ENCODE measurements at regions not wholly inside any gene's neighbourhood (a gene's known extent, or its start where the extent isn't known, plus 50 kb on each side); places are given as distances from the start of the nearest gene placed in this dataset.

- H3K36me3 Mint-ChIP-seq (ENCODE audit: low read depth): peaks cover 4% of the 10 kb centered on the region
- DNase-seq (ENCODE audit: low read depth, low spot score): no peak
- H3K4me3 Mint-ChIP-seq: no peak overlapping the region
- peaks cover 13% of the 10 kb centered on the region for H3K9me3 Mint-ChIP-seq
- peaks cover 12% of the 10 kb centered on the region for H3K4me1 Mint-ChIP-seq
- no peaks in the 10 kb centered on the region for H3K27me3 Mint-ChIP-seq (ENCODE audit: low read depth)
- TF ChIP-seq, protein P1, sequence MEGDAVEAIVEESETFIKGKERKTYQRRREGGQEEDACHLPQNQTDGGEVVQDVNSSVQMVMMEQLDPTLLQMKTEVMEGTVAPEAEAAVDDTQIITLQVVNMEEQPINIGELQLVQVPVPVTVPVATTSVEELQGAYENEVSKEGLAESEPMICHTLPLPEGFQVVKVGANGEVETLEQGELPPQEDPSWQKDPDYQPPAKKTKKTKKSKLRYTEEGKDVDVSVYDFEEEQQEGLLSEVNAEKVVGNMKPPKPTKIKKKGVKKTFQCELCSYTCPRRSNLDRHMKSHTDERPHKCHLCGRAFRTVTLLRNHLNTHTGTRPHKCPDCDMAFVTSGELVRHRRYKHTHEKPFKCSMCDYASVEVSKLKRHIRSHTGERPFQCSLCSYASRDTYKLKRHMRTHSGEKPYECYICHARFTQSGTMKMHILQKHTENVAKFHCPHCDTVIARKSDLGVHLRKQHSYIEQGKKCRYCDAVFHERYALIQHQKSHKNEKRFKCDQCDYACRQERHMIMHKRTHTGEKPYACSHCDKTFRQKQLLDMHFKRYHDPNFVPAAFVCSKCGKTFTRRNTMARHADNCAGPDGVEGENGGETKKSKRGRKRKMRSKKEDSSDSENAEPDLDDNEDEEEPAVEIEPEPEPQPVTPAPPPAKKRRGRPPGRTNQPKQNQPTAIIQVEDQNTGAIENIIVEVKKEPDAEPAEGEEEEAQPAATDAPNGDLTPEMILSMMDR (conservative IDR thresholded peaks at IDR 0.05): no peak
- H3K27ac Mint-ChIP-seq (ENCODE audit: unreplicated experiment): no peak overlapping the region
These were observed 346.1 kb downstream of the RND3 start for GRCh38 chr2:150141226-150142001.

GRCh38 chr2:150140777-150141176 is 346.7 kb downstream of the RND3 start:
- no peaks in the 10 kb centered on the region for H3K36me3 Mint-ChIP-seq (ENCODE audit: low read depth)
- TF ChIP-seq, protein P1 (conservative IDR thresholded peaks at IDR 0.05): no peak
- H3K27ac Mint-ChIP-seq (ENCODE audit: unreplicated experiment): no peak overlapping the region
- peaks cover 7% of the 10 kb centered on the region for H3K9me3 Mint-ChIP-seq
- H3K4me1 Mint-ChIP-seq: peaks cover 12% of the 10 kb centered on the region
- H3K27me3 Mint-ChIP-seq (ENCODE audit: low read depth): no peaks in the 10 kb centered on the region
- DNase-seq (ENCODE audit: low read depth, low spot score): no peak
- H3K4me3 Mint-ChIP-seq: no peak overlapping the region

DNA sequence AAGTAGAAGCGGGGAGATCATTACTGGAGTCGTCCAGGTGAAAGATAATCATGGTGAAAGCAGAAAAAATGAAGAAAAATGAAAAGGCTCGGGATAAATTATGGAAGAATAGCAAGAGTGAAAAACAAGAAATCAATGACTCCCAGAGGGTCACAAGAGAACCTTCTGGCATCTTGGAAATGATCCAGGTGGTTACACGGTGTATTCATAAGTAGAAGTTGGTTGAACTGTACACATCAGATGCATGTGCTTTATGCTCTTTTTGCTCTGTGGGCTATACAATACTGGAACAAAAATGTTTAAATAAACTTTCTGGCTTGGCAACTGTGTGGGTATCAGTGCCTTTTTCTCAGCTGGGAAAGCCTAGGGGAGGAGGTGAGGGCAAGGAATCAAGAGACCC is 348.9 kb downstream of the RND3 start:
- H3K9me3 Mint-ChIP-seq: no peaks in the 10 kb centered on the region
- H3K4me1 Mint-ChIP-seq: peaks cover 12% of the 10 kb centered on the region
- TF ChIP-seq, protein P1 (conservative IDR thresholded peaks at IDR 0.05): no peak
- no peak overlapping the region for H3K4me3 Mint-ChIP-seq
- H3K27me3 Mint-ChIP-seq (ENCODE audit: low read depth): no peaks in the 10 kb centered on the region
- H3K36me3 Mint-ChIP-seq (ENCODE audit: low read depth): no peaks in the 10 kb centered on the region
- no peak for DNase-seq (ENCODE audit: low read depth, low spot score)
- no peak overlapping the region for H3K27ac Mint-ChIP-seq (ENCODE audit: unreplicated experiment)

DNA sequence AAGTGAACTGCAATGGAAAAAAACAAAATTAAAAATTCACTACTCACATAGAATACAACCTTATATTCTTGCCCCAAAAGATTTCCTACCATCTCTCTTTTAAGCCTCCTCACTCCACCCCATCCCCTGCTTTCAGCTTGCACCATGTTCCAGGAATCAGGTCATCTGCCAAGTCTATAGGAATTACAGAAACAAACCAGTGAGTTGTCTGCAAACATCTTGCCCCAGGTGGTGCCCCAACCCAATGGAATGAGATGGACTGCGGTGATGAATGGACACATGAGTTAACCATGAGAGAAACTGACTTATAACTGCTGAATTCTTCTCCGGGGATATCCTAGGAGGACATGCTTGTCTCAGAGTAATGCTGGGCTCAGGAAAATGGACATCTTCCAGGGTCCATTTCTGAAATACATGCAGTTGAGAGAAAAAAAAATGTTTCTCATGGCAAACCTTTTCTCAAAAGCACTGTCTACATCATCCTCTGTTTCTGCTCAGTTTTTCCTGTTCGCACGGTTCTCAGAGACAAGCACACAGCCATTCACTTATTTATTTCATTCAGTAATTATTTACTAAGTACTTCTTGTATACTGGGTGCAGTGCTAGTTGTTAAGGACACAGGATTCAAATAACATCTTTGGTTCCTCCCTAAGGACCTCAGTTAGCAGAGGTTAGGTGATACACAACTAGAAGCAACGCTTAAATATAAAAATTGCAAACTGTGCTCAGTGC is 350.0 kb downstream of the RND3 start:
- H3K9me3 Mint-ChIP-seq: no peaks in the 10 kb centered on the region
- DNase-seq (ENCODE audit: low read depth, low spot score): no peak
- H3K27me3 Mint-ChIP-seq (ENCODE audit: low read depth): no peaks in the 10 kb centered on the region
- H3K36me3 Mint-ChIP-seq (ENCODE audit: low read depth): no peaks in the 10 kb centered on the region
- H3K4me3 Mint-ChIP-seq: no peak overlapping the region
- no peak overlapping the region for H3K27ac Mint-ChIP-seq (ENCODE audit: unreplicated experiment)
- H3K4me1 Mint-ChIP-seq: peaks cover 12% of the 10 kb centered on the region
- TF ChIP-seq, protein P1 (conservative IDR thresholded peaks at IDR 0.05): no peak

GRCh38 chr2:150136893-150137292 is 350.6 kb downstream of the RND3 start:
- Mint-ChIP-seq H3K27me3 (ENCODE audit: low read depth) (no peaks in the 10 kb centered on the region), H3K4me3 (no peak overlapping the region), H3K4me1 (peaks cover 12% of the 10 kb centered on the region), H3K36me3 (ENCODE audit: low read depth) (no peaks in the 10 kb centered on the region), H3K27ac (ENCODE audit: unreplicated experiment) (no peak overlapping the region), H3K9me3 (no peaks in the 10 kb centered on the region)
- TF ChIP-seq, protein P1 (conservative IDR thresholded peaks at IDR 0.05): no peak
- DNase-seq (ENCODE audit: low read depth, low spot score): no peak
